CD4-positive, alpha-beta T cell treated with Interleukin-10 for 1 hour (primary cell): ENCODE measurements at regions not wholly inside any gene's neighbourhood (a gene's known extent, or its start where the extent isn't known, plus 50 kb on each side); places are given as distances from the start of the nearest gene placed in this dataset.

Experiments
- DNase-seq: peaks from one replicate; pipeline ENCODE4 v3.0.0-alpha.2; 2020

- no peak for DNase-seq
Observed at GRCh38 chr1:34671887-34672286, 83.0 kb upstream of the GJB5 start.

- peak; percentile 40 for DNase-seq
Observed at GRCh38 chr1:34681480-34682451, 73.1 kb upstream of the GJB5 start.

- DNase-seq, result no peak
Observed at GRCh38 chr1:34682452-34683223, 72.2 kb upstream of the GJB5 start.

GRCh38 chr1:34683616-34684015 is 71.2 kb upstream of the GJB5 start:
- DNase-seq, result no peak

GRCh38 chr1:34684266-34684665 is 70.6 kb upstream of the GJB5 start:
- no peak for DNase-seq

- DNase-seq, result no peak
Observed at GRCh38 chr1:34685225-34685624, 69.6 kb upstream of the GJB5 start.

- DNase-seq, result no peak
Observed at GRCh38 chr1:34686531-34686930, 68.3 kb upstream of the GJB5 start.

- no peak for DNase-seq
Observed at GRCh38 chr1:34688006-34688741, 66.7 kb upstream of the GJB5 start.

- no peak for DNase-seq
Observed at GRCh38 chr1:34690269-34690668, 64.6 kb upstream of the GJB5 start.

- DNase-seq, result no peak
Observed at GRCh38 chr1:34693081-34693480, 61.8 kb upstream of the GJB5 start.

GRCh38 chr1:34694383-34694782 is 60.5 kb upstream of the GJB5 start:
- no peak for DNase-seq

- no peak for DNase-seq
Observed at GRCh38 chr1:34695580-34695979, 59.3 kb upstream of the GJB5 start.

- no peak for DNase-seq
Observed at GRCh38 chr1:34696230-34696629, 58.6 kb upstream of the GJB5 start.

- no peak for DNase-seq
Observed at GRCh38 chr1:34696981-34697380, 57.9 kb upstream of the GJB5 start.

- no peak for DNase-seq
Observed at GRCh38 chr1:34697818-34698217, 57.0 kb upstream of the GJB5 start.

- DNase-seq, result no peak
Observed at GRCh38 chr1:34701326-34702060, 53.4 kb upstream of the GJB5 start.
